GM12872 (cell line): ENCODE measurements at regions not wholly inside any gene's neighbourhood (a gene's known extent, or its start where the extent isn't known, plus 50 kb on each side); places are given as distances from the start of the nearest gene placed in this dataset.

Source experiments
- CTCF ChIP-seq: IDR thresholded peaks from 3 replicates; pipeline ENCODE4 v1.5.1; 2011; ENCODE audit warnings: low read depth, mild to moderate bottlenecking, low read length, moderate library complexity; ENCODE audit not compliant: insufficient read depth

GRCh38 chr9:130755377-130756007 is 61.9 kb downstream of the EXOSC2 start:
- TF ChIP-seq CTCF: no peak

GRCh38 chr9:130756037-130756436 is 62.5 kb downstream of the EXOSC2 start:
- TF ChIP-seq CTCF: no peak

DNA sequence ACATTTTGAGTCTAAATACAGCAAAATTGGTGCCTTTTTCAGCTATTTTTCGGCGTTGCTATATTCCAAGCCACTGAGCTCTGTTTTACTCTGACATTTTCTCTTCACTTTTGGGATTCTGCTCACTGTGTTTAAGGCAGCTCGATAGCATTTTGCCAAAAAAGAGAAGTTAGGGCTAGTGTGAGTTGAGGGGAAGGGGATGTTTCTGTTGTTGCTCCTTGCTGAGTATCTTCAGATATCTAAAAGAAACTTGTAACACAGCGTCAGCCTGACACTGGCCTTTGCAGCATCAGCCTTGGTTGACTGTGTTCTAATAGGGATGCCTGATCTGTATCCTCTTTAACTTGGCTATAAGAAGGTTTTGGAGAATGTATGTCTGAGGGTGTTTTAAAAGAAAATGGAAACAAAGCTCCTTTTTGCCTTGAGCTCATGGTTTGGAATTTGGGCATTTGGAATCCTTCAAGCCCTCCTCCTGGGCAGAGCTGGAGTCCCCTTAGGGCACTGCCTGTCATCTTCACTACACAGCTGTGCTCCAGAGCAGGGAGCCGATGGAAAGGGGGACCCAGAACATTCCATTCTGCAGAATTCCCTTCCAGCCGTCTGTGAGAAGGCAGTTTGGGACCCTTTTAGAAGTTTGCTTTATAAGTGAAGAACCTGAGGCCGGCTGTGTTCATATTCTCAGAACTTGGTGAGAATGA is 63.0 kb downstream of the EXOSC2 start:
- no peak for TF ChIP-seq CTCF

- TF ChIP-seq CTCF: no peak
Measured at GRCh38 chr9:130759738-130760137, 66.2 kb downstream of the EXOSC2 start.

DNA sequence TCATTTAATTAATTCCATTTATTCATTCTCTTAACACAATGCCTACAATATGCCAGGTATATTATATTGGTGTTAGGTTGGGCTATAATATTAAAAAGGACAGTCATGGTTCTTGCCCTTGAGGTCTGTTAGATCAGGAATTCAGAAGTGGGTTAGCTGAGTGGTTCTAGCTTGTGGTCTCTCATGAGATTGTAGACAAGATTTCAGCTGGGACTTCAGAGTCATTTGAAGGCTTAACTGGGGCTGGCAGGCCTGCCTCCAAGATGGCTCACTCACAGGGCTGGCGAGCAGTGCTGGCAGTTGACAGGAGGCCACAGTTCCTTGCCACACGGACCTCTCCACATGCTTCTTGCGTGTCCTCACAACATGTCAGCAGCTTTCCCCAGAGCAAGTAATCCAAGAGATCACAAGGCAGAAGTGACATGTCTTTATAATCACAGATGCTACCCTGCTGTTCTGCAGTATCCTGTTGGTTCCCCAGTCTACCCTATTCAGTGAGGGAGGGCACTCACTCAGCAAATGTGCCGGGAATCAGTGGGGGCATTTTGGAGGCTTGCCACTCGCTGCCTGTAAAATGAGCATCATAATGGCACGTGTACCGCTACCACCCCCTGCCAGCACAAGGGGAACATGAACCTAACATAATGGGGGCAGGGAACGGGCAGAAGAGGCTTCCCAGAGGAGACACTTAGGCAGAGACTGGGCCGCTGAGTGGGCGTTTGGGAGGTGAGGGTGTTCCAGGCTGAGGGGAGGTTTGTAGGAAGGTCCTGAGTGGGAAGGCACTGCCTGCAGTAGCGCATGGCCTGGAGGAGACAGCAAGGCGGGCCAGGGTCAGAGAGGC is 70.0 kb downstream of the EXOSC2 start:
- no peak for TF ChIP-seq CTCF

DNA sequence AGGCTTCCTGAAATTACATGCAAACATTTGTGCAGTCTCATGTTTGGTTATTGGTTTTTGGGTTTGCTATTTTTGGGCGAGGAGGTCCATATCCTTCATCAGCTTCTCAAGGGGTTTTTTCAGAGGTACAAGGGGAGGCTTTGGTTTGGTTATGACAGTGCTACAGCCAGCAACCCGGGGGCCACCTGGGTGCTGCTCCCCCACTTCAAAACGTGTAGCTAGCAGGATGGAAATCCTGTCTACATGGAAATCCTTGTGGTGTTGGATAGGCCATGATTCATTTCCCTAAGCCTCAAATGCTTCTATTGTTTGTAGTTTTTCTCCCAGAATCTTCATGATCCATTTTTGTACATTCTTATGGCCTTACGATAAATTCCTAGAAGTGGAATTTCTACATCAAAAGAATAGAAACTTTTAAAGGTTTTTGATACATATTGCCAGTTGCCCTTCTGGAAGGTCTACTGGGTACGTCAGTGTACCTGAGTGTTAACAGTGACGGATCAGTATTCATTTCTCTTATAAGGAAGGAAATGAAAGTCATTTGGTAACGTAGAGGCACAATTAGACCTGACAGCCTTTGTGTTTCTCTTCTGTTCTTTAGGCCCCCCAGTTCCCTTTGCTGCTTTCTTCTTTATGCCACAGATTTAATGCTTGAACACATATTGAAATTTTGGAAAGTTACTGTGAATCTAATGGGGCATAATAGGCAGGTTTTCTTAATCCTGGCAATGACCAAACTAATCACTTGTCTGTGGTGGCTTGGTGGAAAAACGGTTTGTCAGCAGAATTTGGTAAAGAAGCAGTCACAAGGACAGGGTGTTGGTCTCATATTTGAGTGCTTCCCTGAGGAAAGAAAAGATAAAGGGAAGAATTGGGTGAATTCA is 69.7 kb upstream of the ABL1 start:
- no peak for TF ChIP-seq CTCF
